ENCODE measurements at regions not wholly inside any gene's neighbourhood (a gene's known extent, or its start where the extent isn't known, plus 50 kb on each side); places are given as distances from the start of the nearest gene placed in this dataset.

DNA sequence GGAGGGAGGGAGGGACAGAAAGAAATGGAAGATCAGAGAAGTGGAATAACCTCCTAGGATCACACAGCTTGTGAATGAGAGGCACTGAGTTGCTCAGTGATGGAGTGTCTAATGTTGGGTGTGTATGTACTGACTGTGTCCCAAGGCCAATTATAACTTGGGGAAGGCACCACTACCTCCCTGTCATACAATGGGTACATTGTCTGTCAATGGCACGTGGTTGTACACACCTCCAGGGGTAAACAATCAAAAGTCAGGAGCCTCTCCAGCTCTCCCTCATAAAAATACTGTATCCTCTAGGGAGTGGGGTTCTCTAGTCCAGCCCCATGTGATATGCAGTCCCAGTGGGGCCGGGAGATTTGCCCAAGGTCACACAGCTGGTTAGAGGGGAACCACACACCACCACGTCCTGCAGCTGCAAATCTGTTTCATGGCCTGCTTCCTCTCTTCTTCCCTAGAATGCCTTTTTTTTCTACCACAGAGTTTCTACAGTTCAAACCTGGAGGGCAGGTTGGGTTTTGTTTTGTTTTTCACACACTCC, 112.5 kb downstream of the SNX5 start (continued):
- no peak for TF ChIP-seq SRSF9 (IDR thresholded peaks at IDR 0.05; ENCODE audit: borderline replicate concordance, insufficient read depth, low read depth, low read length, poor library complexity, severe bottlenecking)
- TF ChIP-seq NFE2L2 (IDR thresholded peaks at IDR 0.05; ENCODE audit: low read length): no peak
- TF ChIP-seq, protein P1, sequence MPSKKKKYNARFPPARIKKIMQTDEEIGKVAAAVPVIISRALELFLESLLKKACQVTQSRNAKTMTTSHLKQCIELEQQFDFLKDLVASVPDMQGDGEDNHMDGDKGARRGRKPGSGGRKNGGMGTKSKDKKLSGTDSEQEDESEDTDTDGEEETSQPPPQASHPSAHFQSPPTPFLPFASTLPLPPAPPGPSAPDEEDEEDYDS (CRISPR knock-in tag; IDR thresholded peaks at IDR 0.05): peak; percentile 85
- TF ChIP-seq RBM22 (optimal IDR thresholded peaks at IDR 0.05; ENCODE audit: low read length): no peak
- 0 out of 2 replicates have a peak, but pooled peaks have one; percentile 3 for TF ChIP-seq ZNF230 (CRISPR knock-in tag; IDR thresholded peaks at IDR 0.05)
- TF ChIP-seq, protein P2, sequence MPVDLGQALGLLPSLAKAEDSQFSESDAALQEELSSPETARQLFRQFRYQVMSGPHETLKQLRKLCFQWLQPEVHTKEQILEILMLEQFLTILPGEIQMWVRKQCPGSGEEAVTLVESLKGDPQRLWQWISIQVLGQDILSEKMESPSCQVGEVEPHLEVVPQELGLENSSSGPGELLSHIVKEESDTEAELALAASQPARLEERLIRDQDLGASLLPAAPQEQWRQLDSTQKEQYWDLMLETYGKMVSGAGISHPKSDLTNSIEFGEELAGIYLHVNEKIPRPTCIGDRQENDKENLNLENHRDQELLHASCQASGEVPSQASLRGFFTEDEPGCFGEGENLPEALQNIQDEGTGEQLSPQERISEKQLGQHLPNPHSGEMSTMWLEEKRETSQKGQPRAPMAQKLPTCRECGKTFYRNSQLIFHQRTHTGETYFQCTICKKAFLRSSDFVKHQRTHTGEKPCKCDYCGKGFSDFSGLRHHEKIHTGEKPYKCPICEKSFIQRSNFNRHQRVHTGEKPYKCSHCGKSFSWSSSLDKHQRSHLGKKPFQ (CRISPR knock-in tag; IDR thresholded peaks at IDR 0.05; ENCODE audit: insufficient replicate concordance): no peak
- TF ChIP-seq MYNN (CRISPR knock-in tag; IDR thresholded peaks at IDR 0.05; ENCODE audit: low read depth): no peak
- no peak for TF ChIP-seq CAMTA2 (CRISPR knock-in tag; IDR thresholded peaks at IDR 0.05; ENCODE audit: borderline replicate concordance)
- TF ChIP-seq ELF3 (CRISPR knock-in tag; IDR thresholded peaks at IDR 0.05): peak; percentile 94
- TF ChIP-seq ZBTB38 (CRISPR knock-in tag; IDR thresholded peaks at IDR 0.05): no peak
- TF ChIP-seq, protein P3, sequence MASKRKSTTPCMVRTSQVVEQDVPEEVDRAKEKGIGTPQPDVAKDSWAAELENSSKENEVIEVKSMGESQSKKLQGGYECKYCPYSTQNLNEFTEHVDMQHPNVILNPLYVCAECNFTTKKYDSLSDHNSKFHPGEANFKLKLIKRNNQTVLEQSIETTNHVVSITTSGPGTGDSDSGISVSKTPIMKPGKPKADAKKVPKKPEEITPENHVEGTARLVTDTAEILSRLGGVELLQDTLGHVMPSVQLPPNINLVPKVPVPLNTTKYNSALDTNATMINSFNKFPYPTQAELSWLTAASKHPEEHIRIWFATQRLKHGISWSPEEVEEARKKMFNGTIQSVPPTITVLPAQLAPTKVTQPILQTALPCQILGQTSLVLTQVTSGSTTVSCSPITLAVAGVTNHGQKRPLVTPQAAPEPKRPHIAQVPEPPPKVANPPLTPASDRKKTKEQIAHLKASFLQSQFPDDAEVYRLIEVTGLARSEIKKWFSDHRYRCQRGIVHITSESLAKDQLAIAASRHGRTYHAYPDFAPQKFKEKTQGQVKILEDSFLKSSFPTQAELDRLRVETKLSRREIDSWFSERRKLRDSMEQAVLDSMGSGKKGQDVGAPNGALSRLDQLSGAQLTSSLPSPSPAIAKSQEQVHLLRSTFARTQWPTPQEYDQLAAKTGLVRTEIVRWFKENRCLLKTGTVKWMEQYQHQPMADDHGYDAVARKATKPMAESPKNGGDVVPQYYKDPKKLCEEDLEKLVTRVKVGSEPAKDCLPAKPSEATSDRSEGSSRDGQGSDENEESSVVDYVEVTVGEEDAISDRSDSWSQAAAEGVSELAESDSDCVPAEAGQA (IDR thresholded peaks at IDR 0.05; ENCODE audit: low read depth): no peak
- TF ChIP-seq, protein P3 (CRISPR knock-in tag; IDR thresholded peaks at IDR 0.05; ENCODE audit: borderline replicate concordance): no peak
- no peak for TF ChIP-seq ZNF737 (CRISPR knock-in tag; IDR thresholded peaks at IDR 0.05; ENCODE audit: borderline replicate concordance)
- TF ChIP-seq, protein P4, sequence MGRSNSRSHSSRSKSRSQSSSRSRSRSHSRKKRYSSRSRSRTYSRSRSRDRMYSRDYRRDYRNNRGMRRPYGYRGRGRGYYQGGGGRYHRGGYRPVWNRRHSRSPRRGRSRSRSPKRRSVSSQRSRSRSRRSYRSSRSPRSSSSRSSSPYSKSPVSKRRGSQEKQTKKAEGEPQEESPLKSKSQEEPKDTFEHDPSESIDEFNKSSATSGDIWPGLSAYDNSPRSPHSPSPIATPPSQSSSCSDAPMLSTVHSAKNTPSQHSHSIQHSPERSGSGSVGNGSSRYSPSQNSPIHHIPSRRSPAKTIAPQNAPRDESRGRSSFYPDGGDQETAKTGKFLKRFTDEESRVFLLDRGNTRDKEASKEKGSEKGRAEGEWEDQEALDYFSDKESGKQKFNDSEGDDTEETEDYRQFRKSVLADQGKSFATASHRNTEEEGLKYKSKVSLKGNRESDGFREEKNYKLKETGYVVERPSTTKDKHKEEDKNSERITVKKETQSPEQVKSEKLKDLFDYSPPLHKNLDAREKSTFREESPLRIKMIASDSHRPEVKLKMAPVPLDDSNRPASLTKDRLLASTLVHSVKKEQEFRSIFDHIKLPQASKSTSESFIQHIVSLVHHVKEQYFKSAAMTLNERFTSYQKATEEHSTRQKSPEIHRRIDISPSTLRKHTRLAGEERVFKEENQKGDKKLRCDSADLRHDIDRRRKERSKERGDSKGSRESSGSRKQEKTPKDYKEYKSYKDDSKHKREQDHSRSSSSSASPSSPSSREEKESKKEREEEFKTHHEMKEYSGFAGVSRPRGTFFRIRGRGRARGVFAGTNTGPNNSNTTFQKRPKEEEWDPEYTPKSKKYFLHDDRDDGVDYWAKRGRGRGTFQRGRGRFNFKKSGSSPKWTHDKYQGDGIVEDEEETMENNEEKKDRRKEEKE (IDR thresholded peaks at IDR 0.05): no peak
- no peak for TF ChIP-seq ZSCAN20 (CRISPR knock-in tag; IDR thresholded peaks at IDR 0.05; ENCODE audit: borderline replicate concordance)
- peak; percentile 85 for TF ChIP-seq PPARG (CRISPR knock-in tag; conservative IDR thresholded peaks at IDR 0.05)
- no peak for TF ChIP-seq ZNF75D (CRISPR knock-in tag; IDR thresholded peaks at IDR 0.05; ENCODE audit: borderline replicate concordance)

All from HepG2 (cell line).